Right ventricle myocardium inferior (tissue), 1 donor: ENCODE measurements at regions not wholly inside any gene's neighbourhood (a gene's known extent, or its start where the extent isn't known, plus 50 kb on each side); places are given as distances from the start of the nearest gene placed in this dataset.

Experiments used
- ATAC-seq: fragments of 200-7000 bp; cut with Tn5 transposase; one replicate; pipeline ENCODE4 v1.9.1; 2020; ENCODE audit warnings: mild to moderate bottlenecking, moderate library complexity
- DNase-seq: peaks from one replicate; pipeline ENCODE4 v3.0.0; 2021; ENCODE audit errors: missing footprints
- intact Hi-C: fragments of 100-400 bp; cut with DNase I; formaldehyde crosslinking; loops from one replicate; pipeline ENCODE4 v1.11.0; 2022
- donor health status: DM: no; HTN: yes; CAD: no; lungs with severe emphysema.

DNA sequence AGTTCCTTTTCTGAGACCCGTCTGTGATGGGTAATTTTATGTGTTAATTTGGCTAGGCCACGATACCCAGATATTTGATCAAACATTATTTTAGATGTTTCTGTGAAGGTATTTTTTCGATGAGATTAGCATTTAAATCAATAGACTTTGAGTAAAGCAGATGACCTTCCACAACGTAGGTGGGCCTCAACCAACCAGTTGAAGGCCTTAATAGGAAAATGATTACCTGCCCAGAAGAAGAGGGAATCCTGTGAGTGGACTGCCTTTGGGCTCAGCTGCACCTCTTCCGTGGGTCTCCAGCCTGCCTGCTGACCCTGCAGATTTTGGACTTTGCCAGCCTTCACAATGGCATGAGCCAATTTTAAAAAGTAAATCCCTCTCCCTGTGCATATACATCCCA is 61.6 kb upstream of the WSB1 start:
- DNase-seq (no peak), ATAC-seq (no peak)
- intact Hi-C loops = no loop called here

- DNase-seq (peak; percentile 31), ATAC-seq (no peak)
- intact Hi-C loops = no loop called here
Measured at GRCh38 chr17:27233059-27233458, 60.9 kb upstream of the WSB1 start.

- no peak for ATAC-seq
- intact Hi-C loops = no loop called here
- DNase-seq = no peak
Measured at GRCh38 chr17:27233776-27234175, 60.1 kb upstream of the WSB1 start.

GRCh38 chr17:27236717-27237315 is 57.1 kb upstream of the WSB1 start:
- intact Hi-C loops = loop anchor here (2.0 to 5.0 kb wide), 6 partner anchors 56 to 415 kb away; no protein-coding TSS in a partner anchor

GRCh38 chr17:27237890-27238289 is 56.0 kb upstream of the WSB1 start:
- DNase-seq = peak; percentile 44
- no peak for ATAC-seq
- intact Hi-C loops = loop anchor here (2.0 to 5.0 kb wide), 6 partner anchors 55 to 414 kb away; no protein-coding TSS in a partner anchor

More at GRCh38 chr17:27236717-27237315, 57.1 kb upstream of the WSB1 start:
- peak; percentile 77 for ATAC-seq
- peak; percentile 55 for DNase-seq

- ATAC-seq = peak; percentile 30
- DNase-seq = no peak
- intact Hi-C loops = loop anchor here (5.0 kb wide), 2 partner anchors 113 to 413 kb away; no protein-coding TSS in a partner anchor
Measured at GRCh38 chr17:27239046-27239445, 54.9 kb upstream of the WSB1 start.

GRCh38 chr17:27239584-27239983 is 54.3 kb upstream of the WSB1 start:
- intact Hi-C loops = loop anchor here (5.0 kb wide), 2 partner anchors 113 to 413 kb away; no protein-coding TSS in a partner anchor
- ATAC-seq (no peak), DNase-seq (no peak)

GRCh38 chr17:27240086-27240801 is 53.7 kb upstream of the WSB1 start:
- intact Hi-C loops = no loop called here
- no peak for ATAC-seq
- DNase-seq = no peak

DNA sequence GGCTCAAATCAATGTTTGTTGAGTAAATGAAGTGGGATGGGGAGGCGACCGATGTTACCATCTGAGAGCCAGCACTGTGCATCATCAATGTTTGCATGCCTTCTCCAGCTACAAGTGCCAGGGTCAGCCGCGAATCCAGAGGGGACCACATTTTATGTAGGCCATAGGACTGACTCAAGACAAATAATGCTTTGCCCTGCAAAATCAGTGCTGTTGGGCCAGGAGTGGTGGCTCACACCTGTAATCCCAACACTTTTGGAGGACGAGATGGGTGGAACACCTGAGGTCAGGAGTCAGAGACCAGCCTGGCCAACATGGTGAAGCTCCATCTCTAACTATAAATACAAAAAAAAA is 53.1 kb upstream of the WSB1 start:
- no peak for DNase-seq
- intact Hi-C loops = no loop called here
- ATAC-seq = no peak

- intact Hi-C loops = no loop called here
- ATAC-seq = no peak
Measured at GRCh38 chr17:27241346-27241946, 52.5 kb upstream of the WSB1 start.

DNA sequence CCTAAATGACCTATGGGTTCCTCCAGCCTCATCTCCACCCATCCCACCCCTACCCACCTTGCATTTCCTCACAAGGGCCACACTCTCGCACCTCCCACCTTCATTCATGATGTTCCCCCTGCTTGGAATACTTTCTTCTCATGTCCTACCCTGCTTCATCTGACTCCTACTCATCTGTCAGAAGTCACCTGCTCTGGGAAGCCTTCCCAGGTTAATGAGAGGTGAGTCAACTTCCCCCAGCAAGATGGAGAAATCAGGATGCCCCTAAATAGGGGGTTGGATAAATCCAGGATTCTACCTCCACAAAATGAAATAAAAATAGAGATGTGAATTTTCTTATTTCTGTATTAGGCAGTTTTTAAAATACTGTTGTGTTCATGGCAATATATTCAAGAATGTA is 51.0 kb upstream of the WSB1 start:
- intact Hi-C loops = no loop called here
- ATAC-seq (no peak), DNase-seq (no peak)

More at GRCh38 chr17:27241346-27241946, 52.5 kb upstream of the WSB1 start:
- no peak for DNase-seq

GRCh38 chr17:27244011-27244410 is 49.9 kb upstream of the WSB1 start:
- intact Hi-C loops = no loop called here
- DNase-seq (no peak), ATAC-seq (no peak)
